Heart left ventricle (tissue), 13 donors: ENCODE measurements at regions not wholly inside any gene's neighbourhood (a gene's known extent, or its start where the extent isn't known, plus 50 kb on each side); places are given as distances from the start of the nearest gene placed in this dataset.

Source experiments
- POLR2A ChIP-seq, 2 donors: fragments of 450-650 bp; IDR thresholded peaks; one replicate each; pipeline ENCODE4 v1.6.1; 2017; ENCODE audit warnings: antibody characterized with exemption in 2 of 2, mild to moderate bottlenecking in 2 of 2, moderate library complexity in 2 of 2
- TF ChIP-seq, protein P1 (sequence below), 12 donors: fragments of 200-600 bp; sonication (generic) in 4 of 12; IDR thresholded peaks; one replicate each; pipeline versions ENCODE4 v1.5.0 to v1.8.0; 2018 to 2022; ENCODE audit warnings: antibody characterized with exemption in 12 of 12, mild to moderate bottlenecking in 5 of 12
- donor health status: ischemic (EF 13 %, LVEDD 7.1; RV severe dilation, severe dysfunction).
- donor health status: DM: no; HTN: yes; CAD: no.
- donor health status: DM: no; HTN: no; CAD: no.
- donor health status: ischemic (EF 25% LVEDD 6.9; RV normal size, moderate dysfunction).
- donor health status: ischemic (EF 25% LVEDD 5.7; RV mildly dilated, moderate dysfunction).
- donor health status: ischemic (EF 35%, LVEDD 5.7; RV mildly dilated, moderate dysfunction).
- donor health status: nonischemic (EF 11% LVEDD 7.7; RV severe dilation, severe dysfunction).
- donor health status: DM: yes; HTN: yes; CAD: no.
- donor health status: PGD.
- donor health status: ischemic (EF 29% LVEDD 5.4; RV normal size, mild dysfunction).
- donor health status: nonischemic (EF 23%, LVEDD 6.1; RV moderate dilation, normal function).

DNA sequence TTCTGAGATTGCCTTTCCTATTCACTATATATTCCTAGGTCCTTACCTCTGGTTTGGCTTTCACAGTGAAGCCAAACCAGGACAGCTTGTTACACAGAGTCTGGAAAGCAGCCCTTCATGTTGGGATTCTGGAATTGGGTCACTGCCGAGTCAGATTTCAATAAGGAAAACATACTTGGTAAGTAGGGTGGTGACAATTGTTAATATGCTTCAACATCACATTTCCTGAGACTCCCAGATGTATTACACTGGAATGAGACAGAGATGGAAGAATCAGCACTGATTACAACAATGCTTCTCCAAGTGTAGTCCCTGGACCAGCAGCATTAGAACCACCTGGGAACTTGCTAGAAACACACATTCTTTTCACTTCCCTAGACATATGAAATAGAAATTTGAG is 268.9 kb upstream of the SEMA3C start:
- TF ChIP-seq POLR2A (IDR thresholded peaks at IDR 0.05) = no peak
- TF ChIP-seq, protein P1, sequence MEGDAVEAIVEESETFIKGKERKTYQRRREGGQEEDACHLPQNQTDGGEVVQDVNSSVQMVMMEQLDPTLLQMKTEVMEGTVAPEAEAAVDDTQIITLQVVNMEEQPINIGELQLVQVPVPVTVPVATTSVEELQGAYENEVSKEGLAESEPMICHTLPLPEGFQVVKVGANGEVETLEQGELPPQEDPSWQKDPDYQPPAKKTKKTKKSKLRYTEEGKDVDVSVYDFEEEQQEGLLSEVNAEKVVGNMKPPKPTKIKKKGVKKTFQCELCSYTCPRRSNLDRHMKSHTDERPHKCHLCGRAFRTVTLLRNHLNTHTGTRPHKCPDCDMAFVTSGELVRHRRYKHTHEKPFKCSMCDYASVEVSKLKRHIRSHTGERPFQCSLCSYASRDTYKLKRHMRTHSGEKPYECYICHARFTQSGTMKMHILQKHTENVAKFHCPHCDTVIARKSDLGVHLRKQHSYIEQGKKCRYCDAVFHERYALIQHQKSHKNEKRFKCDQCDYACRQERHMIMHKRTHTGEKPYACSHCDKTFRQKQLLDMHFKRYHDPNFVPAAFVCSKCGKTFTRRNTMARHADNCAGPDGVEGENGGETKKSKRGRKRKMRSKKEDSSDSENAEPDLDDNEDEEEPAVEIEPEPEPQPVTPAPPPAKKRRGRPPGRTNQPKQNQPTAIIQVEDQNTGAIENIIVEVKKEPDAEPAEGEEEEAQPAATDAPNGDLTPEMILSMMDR (IDR thresholded peaks at IDR 0.05) = no peak
